Activated CD8-positive, alpha-beta T cell treated with anti-CD3 and anti-CD28 coated beads for 36 hours (primary cell): ENCODE measurements at regions not wholly inside any gene's neighbourhood (a gene's known extent, or its start where the extent isn't known, plus 50 kb on each side); places are given as distances from the start of the nearest gene placed in this dataset.

Experiments used
- ATAC-seq: fragments of 200-7000 bp; cut with Tn5 transposase; one replicate; pipeline ENCODE4 v1.10.0; 2021; ENCODE audit warnings: mild to moderate bottlenecking, moderate library complexity
- CTCF ChIA-PET: fragments of 350-600 bp; sonication (Branson Sonifier 250); formaldehyde crosslinking; loops from one replicate; lab custom pipeline; 2021; ENCODE audit warnings: antibody characterized with exemption; lab: Charles Lee
- POLR2A ChIA-PET: fragments of 350-600 bp; sonication (Branson Sonifier 250); formaldehyde crosslinking; loops from one replicate; lab custom pipeline; 2021; ENCODE audit warnings: antibody characterized with exemption; lab: Charles Lee
- DNase-seq: peaks from one replicate; pipeline ENCODE4 v3.0.0-alpha.2; 2020
- H3K27ac Mint-ChIP-seq: one replicate; pipeline ENCODE4 v1.8.0; 2021; ENCODE audit warnings: mild to moderate bottlenecking, mixed read lengths
- H3K27me3 Mint-ChIP-seq: one replicate; pipeline ENCODE4 v1.8.0; 2021; ENCODE audit warnings: mixed read lengths
- H3K36me3 Mint-ChIP-seq: one replicate; pipeline ENCODE4 v1.8.0; 2021; ENCODE audit warnings: low read depth, mixed read lengths
- H3K4me1 Mint-ChIP-seq: one replicate; pipeline ENCODE4 v1.8.0; 2021; ENCODE audit warnings: low read depth, mixed read lengths
- H3K4me3 Mint-ChIP-seq: one replicate; pipeline ENCODE4 v1.8.0; 2021; ENCODE audit warnings: mild to moderate bottlenecking, moderate library complexity, mixed read lengths
- H3K9me3 Mint-ChIP-seq: one replicate; pipeline ENCODE4 v1.8.0; 2021; ENCODE audit warnings: mixed read lengths
- CTCF ChIP-seq: fragments of 200-600 bp; IDR thresholded peaks from one replicate; pipeline ENCODE4 v1.8.0; 2022; ENCODE audit warnings: antibody characterized with exemption, mild to moderate bottlenecking
- intact Hi-C: fragments of 100-400 bp; cut with micrococcal nuclease; formaldehyde crosslinking; loops from one replicate; pipeline ENCODE4 v1.10.0; 2022

- Mint-ChIP-seq H3K27me3 (no peaks in the 10 kb centered on the region), H3K9me3 (no peaks in the 10 kb centered on the region), H3K4me1 (no peaks in the 10 kb centered on the region), H3K4me3 (no peak overlapping the region), H3K36me3 (no peaks in the 10 kb centered on the region), H3K27ac (no peak overlapping the region)
- intact Hi-C loops, result no loop called here
- ChIA-PET POLR2A (no interaction called here), CTCF (no interaction called here)
- DNase-seq, result no peak
- no peak for ATAC-seq
- TF ChIP-seq CTCF, result no peak
Measured at GRCh38 chr14:98056946-98057345, 1215.1 kb downstream of the BCL11B start.

- intact Hi-C loops, result no loop called here
- POLR2A ChIA-PET, result no interaction called here
- CTCF ChIA-PET, result no interaction called here
- H3K4me1 Mint-ChIP-seq, result no peaks in the 10 kb centered on the region
- no peak overlapping the region for H3K4me3 Mint-ChIP-seq
- DNase-seq (no peak), ATAC-seq (no peak)
- H3K27me3 Mint-ChIP-seq, result no peaks in the 10 kb centered on the region
- no peaks in the 10 kb centered on the region for H3K36me3 Mint-ChIP-seq
- no peak overlapping the region for H3K27ac Mint-ChIP-seq
- H3K9me3 Mint-ChIP-seq, result peaks cover 2% of the 10 kb centered on the region
- TF ChIP-seq CTCF, result no peak
Measured at GRCh38 chr14:98059106-98059505, 1212.9 kb downstream of the BCL11B start.

- Mint-ChIP-seq H3K4me1 (no peaks in the 10 kb centered on the region), H3K9me3 (peaks cover 4% of the 10 kb centered on the region), H3K4me3 (no peak overlapping the region), H3K27me3 (no peaks in the 10 kb centered on the region), H3K27ac (no peak overlapping the region), H3K36me3 (no peaks in the 10 kb centered on the region)
- ATAC-seq (no peak), DNase-seq (no peak)
- intact Hi-C loops, result no loop called here
- ChIA-PET CTCF (no interaction called here), POLR2A (no interaction called here)
- TF ChIP-seq CTCF, result no peak
Measured at GRCh38 chr14:98062083-98062482, 1209.9 kb downstream of the BCL11B start.

GRCh38 chr14:98069712-98070171 lies 1202.3 kb downstream of the BCL11B start:
- intact Hi-C loops, result no loop called here
- POLR2A ChIA-PET, result no interaction called here
- Mint-ChIP-seq H3K27ac (no peak overlapping the region), H3K4me1 (peaks cover 4% of the 10 kb centered on the region), H3K27me3 (no peaks in the 10 kb centered on the region), H3K4me3 (no peak overlapping the region), H3K36me3 (no peaks in the 10 kb centered on the region), H3K9me3 (no peaks in the 10 kb centered on the region)
- no peak for TF ChIP-seq CTCF
- DNase-seq (no peak), ATAC-seq (no peak)
- CTCF ChIA-PET, result no interaction called here

- Mint-ChIP-seq H3K27me3 (no peaks in the 10 kb centered on the region), H3K4me1 (peaks cover 4% of the 10 kb centered on the region), H3K36me3 (no peaks in the 10 kb centered on the region), H3K9me3 (no peaks in the 10 kb centered on the region), H3K27ac (no peak overlapping the region), H3K4me3 (no peak overlapping the region)
- POLR2A ChIA-PET, result no interaction called here
- ATAC-seq (no peak), DNase-seq (no peak)
- TF ChIP-seq CTCF, result no peak
- intact Hi-C loops, result no loop called here
- CTCF ChIA-PET, result no interaction called here
Measured at GRCh38 chr14:98070536-98070935, 1201.5 kb downstream of the BCL11B start.
